Caco-2 (cell line): ENCODE measurements at regions not wholly inside any gene's neighbourhood (a gene's known extent, or its start where the extent isn't known, plus 50 kb on each side); places are given as distances from the start of the nearest gene placed in this dataset.

Source experiments
- BruUV-seq: library from RNA; stranded (reverse); fragments of 400-500 nt; replicated peaks from 2 replicates; lab custom pipeline; 2021; lab: Mats Ljungman, UMichigan
- CTCF ChIA-PET: fragments of 300-600 bp; sonication (Branson Sonifier 250); formaldehyde crosslinking; loops from one replicate; lab custom pipeline; 2022; ENCODE audit warnings: antibody characterized with exemption; lab: Charles Lee
- POLR2A ChIA-PET: fragments of 300-600 bp; sonication (Branson Sonifier 250); formaldehyde crosslinking; loops from one replicate; lab custom pipeline; 2022; ENCODE audit warnings: antibody characterized with exemption; lab: Charles Lee
- DNase-seq, 2 experiments: peaks; one replicate each; pipeline versions ENCODE4 v3.0.0 to v3.0.0-alpha.2; 2020 to 2022
- H3K27me3 ChIP-seq: replicated peaks from 2 replicates; pipeline ENCODE4 v1.6.0; 2011; ENCODE audit warnings: low read length; ENCODE audit not compliant: control insufficient read depth, insufficient read depth
- H3K36me3 ChIP-seq: 2 replicates; pipeline ENCODE4 v1.5.1; 2011; ENCODE audit warnings: low read length; ENCODE audit not compliant: control insufficient read depth, insufficient read depth
- H3K4me1 ChIP-seq: fragments of 250-450 bp; sonication (Bioruptor Pico); 2 replicates; pipeline ENCODE4 v1.5.1; 2020; ENCODE audit warnings: mild to moderate bottlenecking
- H3K4me3 ChIP-seq: 2 replicates; pipeline ENCODE4 v1.5.1; 2011; ENCODE audit warnings: low read depth, mild to moderate bottlenecking, control low read depth, low read length
- H3K9me3 ChIP-seq: fragments of 250-450 bp; sonication (Bioruptor Pico); 2 replicates; pipeline ENCODE4 v1.5.1; 2020; ENCODE audit warnings: mild to moderate bottlenecking, moderate library complexity
- H3K27ac Mint-ChIP-seq: one replicate; pipeline ENCODE4 v1.8.0; 2022; ENCODE audit warnings: mixed read lengths; ENCODE audit not compliant: unreplicated experiment
- H3K27me3 Mint-ChIP-seq: one replicate; pipeline ENCODE4 v1.8.0; 2022; ENCODE audit warnings: mixed read lengths; ENCODE audit not compliant: insufficient read depth, unreplicated experiment
- H3K36me3 Mint-ChIP-seq: one replicate; pipeline ENCODE4 v1.8.0; 2022; ENCODE audit warnings: mild to moderate bottlenecking, mixed read lengths; ENCODE audit not compliant: insufficient read depth, unreplicated experiment
- H3K4me1 Mint-ChIP-seq: one replicate; pipeline ENCODE4 v1.8.0; 2022; ENCODE audit warnings: low read depth, mixed read lengths; ENCODE audit not compliant: unreplicated experiment
- H3K4me3 Mint-ChIP-seq: one replicate; pipeline ENCODE4 v1.8.0; 2022; ENCODE audit warnings: mild to moderate bottlenecking, moderate library complexity, mixed read lengths; ENCODE audit not compliant: unreplicated experiment
- H3K9me3 Mint-ChIP-seq: one replicate; pipeline ENCODE4 v1.8.0; 2022; ENCODE audit warnings: mixed read lengths; ENCODE audit not compliant: unreplicated experiment
- CTCF ChIP-seq, 2 experiments: fragments of 200-600 bp in 1 of 2; IDR thresholded peaks; 1 replicate in 1 of 2; 2 replicates in 1 of 2; pipeline versions ENCODE4 v1.5.1 to v1.8.0; 2011 to 2022; ENCODE audit warnings: antibody characterized with exemption in 1 of 2, control low read depth in 1 of 2, inconsistent platforms in 1 of 2, low read depth in 1 of 2, low read length in 1 of 2, mild to moderate bottlenecking in 1 of 2, moderate library complexity in 1 of 2; ENCODE audit not compliant: insufficient read depth in 1 of 2, severe bottlenecking in 1 of 2, unreplicated experiment in 1 of 2
- intact Hi-C: fragments of 100-400 bp; cut with micrococcal nuclease; formaldehyde crosslinking; loops from one replicate; pipeline ENCODE4 v1.10.0; 2022; ENCODE audit not compliant: unreplicated experiment

GRCh38 chr17:73706428-73706827 is 62.2 kb upstream of the SDK2 start:
- intact Hi-C loops = no loop called here
- Mint-ChIP-seq H3K27ac (no peak overlapping the region), H3K36me3 (peaks cover 7% of the 10 kb centered on the region), H3K9me3 (no peaks in the 10 kb centered on the region), H3K4me1 (no peaks in the 10 kb centered on the region), H3K27me3 (peaks cover 18% of the 10 kb centered on the region), H3K4me3 (no peak overlapping the region)
- ChIA-PET POLR2A (no interaction called here), CTCF (no interaction called here)
- H3K36me3 ChIP-seq = no peaks in the 10 kb centered on the region
- no peak for DNase-seq
- H3K4me1 ChIP-seq = no peaks in the 10 kb centered on the region
- TF ChIP-seq CTCF (IDR thresholded peaks at IDR 0.05; ENCODE audit: insufficient read depth in 1 of 2, low read depth in 1 of 2, low read length in 1 of 2, severe bottlenecking in 1 of 2, unreplicated experiment in 1 of 2) = no peak
- H3K27me3 ChIP-seq = no peaks in the 10 kb centered on the region
- no peaks in the 10 kb centered on the region for H3K9me3 ChIP-seq
- BruUV-seq = no TSS peak
- H3K4me3 ChIP-seq = no peak overlapping the region

DNA sequence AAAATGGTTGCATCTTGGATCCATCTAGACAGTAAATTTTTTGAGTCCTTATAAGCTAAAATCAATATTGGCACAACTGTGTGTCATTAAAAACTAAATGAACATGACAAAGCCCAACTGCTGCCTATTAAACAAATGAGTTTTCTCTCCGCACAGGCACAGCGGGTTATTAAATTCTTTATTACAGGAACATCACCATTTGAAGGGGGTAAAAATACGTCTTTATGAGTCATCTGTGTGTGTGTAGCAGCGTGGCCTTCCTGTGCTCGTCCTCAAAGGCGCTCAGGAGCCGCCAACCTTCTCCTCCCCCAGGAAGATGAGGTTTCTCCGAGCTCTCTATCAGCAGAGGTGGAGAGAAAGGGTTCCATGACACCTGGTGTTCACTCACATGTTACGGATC is 62.6 kb upstream of the SDK2 start:
- Mint-ChIP-seq H3K9me3 (no peaks in the 10 kb centered on the region), H3K36me3 (peaks cover 7% of the 10 kb centered on the region), H3K27ac (no peak overlapping the region), H3K4me1 (no peaks in the 10 kb centered on the region), H3K27me3 (peaks cover 16% of the 10 kb centered on the region), H3K4me3 (no peak overlapping the region)
- TF ChIP-seq CTCF (IDR thresholded peaks at IDR 0.05; ENCODE audit: insufficient read depth in 1 of 2, low read depth in 1 of 2, low read length in 1 of 2, severe bottlenecking in 1 of 2, unreplicated experiment in 1 of 2) = no peak
- Histone ChIP-seq H3K9me3 (no peaks in the 10 kb centered on the region), H3K36me3 (no peaks in the 10 kb centered on the region), H3K27me3 (no peaks in the 10 kb centered on the region), H3K4me1 (no peaks in the 10 kb centered on the region), H3K4me3 (no peak overlapping the region)
- POLR2A ChIA-PET = no interaction called here
- no peak for DNase-seq
- intact Hi-C loops = no loop called here
- no TSS peak for BruUV-seq
- CTCF ChIA-PET = no interaction called here

GRCh38 chr17:73707358-73707757 is 63.1 kb upstream of the SDK2 start:
- no peaks in the 10 kb centered on the region for H3K4me1 Mint-ChIP-seq
- BruUV-seq = no TSS peak
- no peaks in the 10 kb centered on the region for H3K9me3 Mint-ChIP-seq
- no peak for DNase-seq
- H3K4me1 ChIP-seq = no peaks in the 10 kb centered on the region
- POLR2A ChIA-PET = no interaction called here
- H3K36me3 Mint-ChIP-seq = peaks cover 7% of the 10 kb centered on the region
- H3K27me3 ChIP-seq = no peaks in the 10 kb centered on the region
- TF ChIP-seq CTCF (IDR thresholded peaks at IDR 0.05; ENCODE audit: insufficient read depth in 1 of 2, low read depth in 1 of 2, low read length in 1 of 2, severe bottlenecking in 1 of 2, unreplicated experiment in 1 of 2) = no peak
- no peaks in the 10 kb centered on the region for H3K9me3 ChIP-seq
- intact Hi-C loops = no loop called here
- H3K4me3 ChIP-seq = no peak overlapping the region
- no peak overlapping the region for H3K4me3 Mint-ChIP-seq
- CTCF ChIA-PET = no interaction called here
- no peaks in the 10 kb centered on the region for H3K36me3 ChIP-seq
- no peak overlapping the region for H3K27ac Mint-ChIP-seq
- peaks cover 13% of the 10 kb centered on the region for H3K27me3 Mint-ChIP-seq
